Astrocyte (in vitro differentiated cells and primary cell): ENCODE measurements at regions not wholly inside any gene's neighbourhood (a gene's known extent, or its start where the extent isn't known, plus 50 kb on each side); places are given as distances from the start of the nearest gene placed in this dataset.

ENCODE experiments used
- DNase-seq: peaks from one replicate; pipeline ENCODE4 v3.0.0-alpha.2; 2010; ENCODE audit warnings: low read depth
- FAIRE-seq: peaks from 2 replicates; lab custom pipeline; 2011; peaks lifted over from hg19 to GRCh38; lab: Jason Lieb, UNC
- H2AFZ ChIP-seq: 2 replicates; pipeline ENCODE4 v1.6.0; 2012; ENCODE audit warnings: low read depth, low read length, inconsistent platforms
- H3K27ac ChIP-seq: 2 replicates; pipeline ENCODE4 v1.5.1; 2011; ENCODE audit warnings: low read depth, low read length, inconsistent platforms
- H3K27me3 ChIP-seq: 2 replicates; pipeline ENCODE4 v1.6.0; 2011; ENCODE audit warnings: low read length, inconsistent platforms; ENCODE audit not compliant: insufficient read depth
- H3K36me3 ChIP-seq: 2 replicates; pipeline ENCODE4 v1.5.1; 2011; ENCODE audit warnings: low read length, inconsistent platforms; ENCODE audit not compliant: insufficient read depth
- H3K4me1 ChIP-seq: 2 replicates; pipeline ENCODE4 v1.5.1; 2011; ENCODE audit warnings: low read length, inconsistent platforms; ENCODE audit not compliant: insufficient read depth
- H3K4me2 ChIP-seq: 2 replicates; pipeline ENCODE4 v1.6.0; 2012; ENCODE audit warnings: low read length, inconsistent platforms
- H3K4me3 ChIP-seq: 2 replicates; pipeline ENCODE4 v1.5.1; 2011; ENCODE audit warnings: low read depth, mild to moderate bottlenecking, low read length, inconsistent platforms; ENCODE audit not compliant: insufficient read depth
- H3K79me2 ChIP-seq: 2 replicates; pipeline ENCODE4 v1.6.0; 2012; ENCODE audit warnings: mild to moderate bottlenecking, low read length, inconsistent platforms; ENCODE audit not compliant: insufficient read depth
- H3K9ac ChIP-seq: 2 replicates; pipeline ENCODE4 v1.6.0; 2012; ENCODE audit warnings: mild to moderate bottlenecking, low read length, inconsistent platforms
- H3K9me3 ChIP-seq: 2 replicates; pipeline ENCODE4 v1.5.1; 2012; ENCODE audit warnings: low read depth, mild to moderate bottlenecking, low read length, inconsistent platforms; ENCODE audit not compliant: insufficient read depth
- H4K20me1 ChIP-seq: 2 replicates; pipeline ENCODE4 v1.6.0; 2012; ENCODE audit warnings: low read length, inconsistent platforms; ENCODE audit not compliant: insufficient read depth
- H3K27ac Mint-ChIP-seq: one replicate; pipeline ENCODE4 v1.8.0; 2021; ENCODE audit warnings: mild to moderate bottlenecking, mixed read lengths; ENCODE audit not compliant: unreplicated experiment
- H3K27me3 Mint-ChIP-seq: one replicate; pipeline ENCODE4 v1.8.0; 2021; ENCODE audit warnings: low read depth, mixed read lengths; ENCODE audit not compliant: unreplicated experiment
- H3K36me3 Mint-ChIP-seq: one replicate; pipeline ENCODE4 v1.8.0; 2021; ENCODE audit warnings: low read depth, mixed read lengths; ENCODE audit not compliant: unreplicated experiment
- H3K4me1 Mint-ChIP-seq: one replicate; pipeline ENCODE4 v1.8.0; 2021; ENCODE audit warnings: low read depth, mixed read lengths; ENCODE audit not compliant: unreplicated experiment
- H3K4me3 Mint-ChIP-seq: one replicate; pipeline ENCODE4 v1.8.0; 2021; ENCODE audit warnings: mild to moderate bottlenecking, moderate library complexity, mixed read lengths; ENCODE audit not compliant: unreplicated experiment
- H3K9me3 Mint-ChIP-seq: one replicate; pipeline ENCODE4 v1.8.0; 2021; ENCODE audit warnings: mild to moderate bottlenecking, mixed read lengths; ENCODE audit not compliant: unreplicated experiment
- EZH2 ChIP-seq: IDR thresholded peaks from 2 replicates; pipeline ENCODE4 v1.6.1; 2012; ENCODE audit warnings: mild to moderate bottlenecking, low read length, inconsistent platforms; ENCODE audit not compliant: insufficient read depth
- TF ChIP-seq, protein P1 (sequence below): IDR thresholded peaks from 2 replicates; pipeline ENCODE4 v1.5.1; 2011; ENCODE audit warnings: low read depth, mild to moderate bottlenecking, inconsistent platforms, low read length, moderate library complexity; ENCODE audit not compliant: insufficient read depth

DNA sequence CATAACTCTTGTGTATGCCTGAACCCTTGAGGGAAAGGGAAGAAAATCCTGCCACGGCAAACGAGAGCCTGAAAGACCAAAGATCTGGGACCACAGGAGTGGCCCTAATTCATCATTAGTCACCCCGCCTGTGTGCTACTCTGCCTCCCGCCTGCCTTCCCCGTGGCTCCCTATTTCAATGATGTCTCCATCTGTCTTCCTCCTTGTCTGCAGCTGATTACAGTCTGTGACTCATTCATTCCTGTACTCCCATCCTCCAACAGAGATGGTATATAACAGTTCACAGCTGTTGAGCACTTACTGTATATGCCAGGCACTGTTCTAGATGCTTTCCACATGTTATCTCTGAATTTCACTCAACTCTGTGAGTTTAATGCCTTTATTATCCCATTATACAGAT, 96.6 kb downstream of the SEC16B start:
- Mint-ChIP-seq H3K9me3 (peaks cover 4% of the 10 kb centered on the region), H3K27ac (peak overlapping the region; percentile 78), H3K36me3 (no peaks in the 10 kb centered on the region), H3K27me3 (no peaks in the 10 kb centered on the region), H3K4me3 (no peak overlapping the region), H3K4me1 (peaks cover 10% of the 10 kb centered on the region)
- no peaks in the 10 kb centered on the region for H3K79me2 ChIP-seq
- H3K27me3 ChIP-seq, result no peaks in the 10 kb centered on the region
- peak overlapping the region; percentile 55 for H3K4me2 ChIP-seq
- no peak overlapping the region for H3K4me3 ChIP-seq
- TF ChIP-seq, protein P1, sequence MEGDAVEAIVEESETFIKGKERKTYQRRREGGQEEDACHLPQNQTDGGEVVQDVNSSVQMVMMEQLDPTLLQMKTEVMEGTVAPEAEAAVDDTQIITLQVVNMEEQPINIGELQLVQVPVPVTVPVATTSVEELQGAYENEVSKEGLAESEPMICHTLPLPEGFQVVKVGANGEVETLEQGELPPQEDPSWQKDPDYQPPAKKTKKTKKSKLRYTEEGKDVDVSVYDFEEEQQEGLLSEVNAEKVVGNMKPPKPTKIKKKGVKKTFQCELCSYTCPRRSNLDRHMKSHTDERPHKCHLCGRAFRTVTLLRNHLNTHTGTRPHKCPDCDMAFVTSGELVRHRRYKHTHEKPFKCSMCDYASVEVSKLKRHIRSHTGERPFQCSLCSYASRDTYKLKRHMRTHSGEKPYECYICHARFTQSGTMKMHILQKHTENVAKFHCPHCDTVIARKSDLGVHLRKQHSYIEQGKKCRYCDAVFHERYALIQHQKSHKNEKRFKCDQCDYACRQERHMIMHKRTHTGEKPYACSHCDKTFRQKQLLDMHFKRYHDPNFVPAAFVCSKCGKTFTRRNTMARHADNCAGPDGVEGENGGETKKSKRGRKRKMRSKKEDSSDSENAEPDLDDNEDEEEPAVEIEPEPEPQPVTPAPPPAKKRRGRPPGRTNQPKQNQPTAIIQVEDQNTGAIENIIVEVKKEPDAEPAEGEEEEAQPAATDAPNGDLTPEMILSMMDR, result no peak
- TF ChIP-seq EZH2, result no peak
- no peak overlapping the region for H3K27ac ChIP-seq
- FAIRE-seq (peak; percentile 93), DNase-seq (peak; percentile 94)
- H3K4me1 ChIP-seq, result peaks cover 8% of the 10 kb centered on the region
- no peaks in the 10 kb centered on the region for H3K9me3 ChIP-seq
- peak overlapping the region; percentile 26 for H2AFZ ChIP-seq
- H3K9ac ChIP-seq, result peak overlapping the region; percentile 1
- H3K36me3 ChIP-seq, result no peaks in the 10 kb centered on the region
- H4K20me1 ChIP-seq, result no peaks in the 10 kb centered on the region

- Mint-ChIP-seq H3K4me1 (peaks cover 10% of the 10 kb centered on the region), H3K4me3 (no peak overlapping the region), H3K27me3 (no peaks in the 10 kb centered on the region), H3K36me3 (no peaks in the 10 kb centered on the region), H3K9me3 (peaks cover 4% of the 10 kb centered on the region), H3K27ac (no peak overlapping the region)
- Histone ChIP-seq H3K4me2 (peak overlapping the region; percentile 55), H3K27ac (no peak overlapping the region), H3K27me3 (no peaks in the 10 kb centered on the region), H3K4me1 (peaks cover 8% of the 10 kb centered on the region), H3K9me3 (no peaks in the 10 kb centered on the region), H3K9ac (no peak overlapping the region), H2AFZ (no peak overlapping the region), H3K4me3 (no peak overlapping the region), H3K36me3 (no peaks in the 10 kb centered on the region), H4K20me1 (no peaks in the 10 kb centered on the region), H3K79me2 (no peaks in the 10 kb centered on the region)
- DNase-seq, result no peak
- no peak for FAIRE-seq
- TF ChIP-seq EZH2, result no peak
- TF ChIP-seq, protein P1, result no peak
Observed at GRCh38 chr1:177872308-177872900, 97.5 kb downstream of the SEC16B start.

- DNase-seq (no peak), FAIRE-seq (no peak)
- Histone ChIP-seq H3K9me3 (no peaks in the 10 kb centered on the region), H3K27ac (no peak overlapping the region), H4K20me1 (no peaks in the 10 kb centered on the region), H3K27me3 (no peaks in the 10 kb centered on the region), H3K79me2 (no peaks in the 10 kb centered on the region), H3K36me3 (no peaks in the 10 kb centered on the region), H3K4me1 (peaks cover 8% of the 10 kb centered on the region), H3K9ac (no peak overlapping the region), H2AFZ (no peak overlapping the region), H3K4me3 (no peak overlapping the region), H3K4me2 (no peak overlapping the region)
- no peak for TF ChIP-seq EZH2
- TF ChIP-seq, protein P1, result no peak
- no peaks in the 10 kb centered on the region for H3K36me3 Mint-ChIP-seq
- peaks cover under 1% of the 10 kb centered on the region for H3K9me3 Mint-ChIP-seq
- H3K27me3 Mint-ChIP-seq, result no peaks in the 10 kb centered on the region
- H3K27ac Mint-ChIP-seq, result no peak overlapping the region
- H3K4me1 Mint-ChIP-seq, result peaks cover 10% of the 10 kb centered on the region
- H3K4me3 Mint-ChIP-seq, result no peak overlapping the region
Observed at GRCh38 chr1:177871613-177872307, 98.1 kb downstream of the SEC16B start.
